ENCODE measurements at regions not wholly inside any gene's neighbourhood (a gene's known extent, or its start where the extent isn't known, plus 50 kb on each side); places are given as distances from the start of the nearest gene placed in this dataset.
A peak's percentile ranks its signal among the peaks of the same experiment; 100 is the strongest.

- H3K36me3 ChIP-seq = no peaks in the 10 kb centered on the region
- H3K4me1 ChIP-seq (ENCODE audit: low read depth) = no peaks in the 10 kb centered on the region
- no peak overlapping the region for H3K27ac ChIP-seq
- DNase-seq (ENCODE audit: low read depth in 1 of 2, low spot score in 1 of 2) = peak in 1 of 2 donors; percentile 87
- no peaks in the 10 kb centered on the region for H3K27me3 ChIP-seq
- H3K4me3 ChIP-seq = no peak overlapping the region
- no peaks in the 10 kb centered on the region for H3K9me3 ChIP-seq (ENCODE audit: low read depth)
- TF ChIP-seq CTCF (IDR thresholded peaks at IDR 0.05; ENCODE audit: low read depth, low read length) = no peak
These were observed 146.2 kb upstream of the RASA1 start for GRCh38 chr5:87121304-87122150.

GRCh38 chr5:87122151-87122977 is 145.3 kb upstream of the RASA1 start:
- H3K36me3 ChIP-seq = no peaks in the 10 kb centered on the region
- no peak overlapping the region for H3K4me3 ChIP-seq
- no peak overlapping the region for H3K27ac ChIP-seq
- H3K27me3 ChIP-seq = no peaks in the 10 kb centered on the region
- H3K9me3 ChIP-seq (ENCODE audit: low read depth) = no peaks in the 10 kb centered on the region
- DNase-seq (ENCODE audit: low read depth in 1 of 2, low spot score in 1 of 2) = no peak
- TF ChIP-seq CTCF (IDR thresholded peaks at IDR 0.05; ENCODE audit: low read depth, low read length) = no peak
- no peaks in the 10 kb centered on the region for H3K4me1 ChIP-seq (ENCODE audit: low read depth)

GRCh38 chr5:87125766-87126165 is 141.9 kb upstream of the RASA1 start:
- no peak for TF ChIP-seq CTCF (IDR thresholded peaks at IDR 0.05; ENCODE audit: low read depth, low read length)
- Histone ChIP-seq H3K27me3 (no peaks in the 10 kb centered on the region), H3K4me3 (no peak overlapping the region), H3K4me1 (ENCODE audit: low read depth) (no peaks in the 10 kb centered on the region), H3K36me3 (no peaks in the 10 kb centered on the region), H3K27ac (no peak overlapping the region), H3K9me3 (ENCODE audit: low read depth) (no peaks in the 10 kb centered on the region)
- no peak for DNase-seq (ENCODE audit: low read depth in 1 of 2, low spot score in 1 of 2)

- DNase-seq (ENCODE audit: low read depth in 1 of 2, low spot score in 1 of 2) = no peak
- Histone ChIP-seq H3K27me3 (no peaks in the 10 kb centered on the region), H3K4me1 (ENCODE audit: low read depth) (no peaks in the 10 kb centered on the region), H3K36me3 (no peaks in the 10 kb centered on the region), H3K27ac (no peak overlapping the region), H3K4me3 (no peak overlapping the region), H3K9me3 (ENCODE audit: low read depth) (no peaks in the 10 kb centered on the region)
- no peak for TF ChIP-seq CTCF (IDR thresholded peaks at IDR 0.05; ENCODE audit: low read depth, low read length)
These were observed 140.8 kb upstream of the RASA1 start for GRCh38 chr5:87126869-87127268.

- no peaks in the 10 kb centered on the region for H3K27me3 ChIP-seq
- no peaks in the 10 kb centered on the region for H3K9me3 ChIP-seq (ENCODE audit: low read depth)
- no peaks in the 10 kb centered on the region for H3K4me1 ChIP-seq (ENCODE audit: low read depth)
- no peaks in the 10 kb centered on the region for H3K36me3 ChIP-seq
- H3K4me3 ChIP-seq = no peak overlapping the region
- TF ChIP-seq CTCF (IDR thresholded peaks at IDR 0.05; ENCODE audit: low read depth, low read length) = no peak
- peak in 1 of 2 donors; percentile 43 for DNase-seq (ENCODE audit: low read depth in 1 of 2, low spot score in 1 of 2)
- H3K27ac ChIP-seq = no peak overlapping the region
These were observed 140.3 kb upstream of the RASA1 start for GRCh38 chr5:87127426-87127825.

Measured in cardiac muscle cell (in vitro differentiated cells and primary cell).